OCI-LY3 (cell line): ENCODE measurements at regions not wholly inside any gene's neighbourhood (a gene's known extent, or its start where the extent isn't known, plus 50 kb on each side); places are given as distances from the start of the nearest gene placed in this dataset.

Experiments
- CTCF ChIP-seq: fragments of 200-600, 300-600 bp; sonication (generic); IDR thresholded peaks from 2 replicates; pipeline ENCODE4 v1.5.1; 2014; ENCODE audit warnings: antibody characterized with exemption, low read length, low read depth
- EZH2phosphoT487 ChIP-seq: fragments of 200-600 bp; shearing (Covaris generic); IDR thresholded peaks from 2 replicates; pipeline ENCODE4 v1.6.1; 2018; ENCODE audit warnings: antibody characterized with exemption, mixed run types, low read depth

DNA sequence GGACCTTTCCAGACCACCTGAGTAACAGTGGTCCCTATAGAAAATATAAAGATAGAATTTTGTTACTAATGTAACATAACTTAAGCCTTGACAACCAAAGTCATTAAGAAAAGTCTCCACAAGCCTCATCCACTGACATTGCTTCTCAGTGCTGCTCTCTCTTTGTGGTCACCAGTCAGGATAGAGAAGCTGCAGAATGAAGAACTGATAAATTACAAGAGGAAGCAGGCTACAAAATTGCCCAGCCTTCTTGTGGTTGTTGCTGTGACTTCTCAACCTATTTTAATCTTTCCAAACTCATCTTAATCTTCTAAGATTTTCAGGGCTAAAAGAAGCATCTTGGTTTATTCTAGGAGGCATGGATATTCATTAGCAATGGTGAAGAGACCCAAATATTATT is 343.8 kb downstream of the MZT1 start:
- TF ChIP-seq CTCF (no peak), EZH2phosphoT487 (no peak)
